Gastrocnemius medialis (tissue), 4 donors: ENCODE measurements at regions not wholly inside any gene's neighbourhood (a gene's known extent, or its start where the extent isn't known, plus 50 kb on each side); places are given as distances from the start of the nearest gene placed in this dataset.

Experiments
- CTCF ChIP-seq, 5 experiments: fragments of 450-650 bp in 3 of 5; fragments of 200-600 bp in 2 of 5; sonication (generic) in 2 of 5; IDR thresholded peaks in 4 of 5; conservative IDR thresholded peaks in 1 of 5; 1 replicate in 4 of 5; 2 replicates in 1 of 5; pipeline ENCODE4 v1.5.1; 2016 to 2019; ENCODE audit warnings: antibody characterized with exemption in 5 of 5, mild to moderate bottlenecking in 3 of 5, moderate library complexity in 3 of 5
- POLR2A ChIP-seq, 2 donors: fragments of 450-650 bp; IDR thresholded peaks; one replicate each; pipeline ENCODE4 v1.6.1; 2017; ENCODE audit warnings: antibody characterized with exemption in 2 of 2, mild to moderate bottlenecking in 2 of 2, moderate library complexity in 2 of 2

DNA sequence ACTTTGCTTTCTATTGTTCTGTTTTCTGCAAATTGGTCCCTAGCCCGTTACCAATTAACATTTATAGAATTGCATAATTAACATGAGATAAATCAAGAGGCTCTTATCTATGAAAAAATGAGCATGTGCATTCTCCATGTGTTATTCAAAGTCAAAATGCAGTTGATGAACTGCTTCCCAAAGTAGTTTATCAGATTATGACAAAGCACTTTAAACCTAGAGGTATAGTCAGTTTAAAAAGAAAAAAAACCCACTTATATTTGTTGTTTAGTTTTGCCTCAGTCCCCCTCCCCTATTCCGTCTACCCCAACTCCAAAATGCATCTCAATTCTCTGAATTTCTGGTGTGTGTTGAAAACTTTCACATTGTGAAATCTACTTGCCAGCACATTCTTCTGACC, 119.5 kb downstream of the ATXN3L start:
- TF ChIP-seq CTCF (IDR thresholded peaks at IDR 0.05 in 4 of 5, conservative IDR thresholded peaks at IDR 0.05 in 1 of 5) (no peak), POLR2A (IDR thresholded peaks at IDR 0.05) (no peak)
